ENCODE measurements at regions not wholly inside any gene's neighbourhood (a gene's known extent, or its start where the extent isn't known, plus 50 kb on each side); places are given as distances from the start of the nearest gene placed in this dataset.

- Histone ChIP-seq H3K9me3 (ENCODE audit: control insufficient read depth, low read length) (no peaks in the 10 kb centered on the region), H3K4me3 (ENCODE audit: insufficient read depth, low read depth, low read length, poor library complexity, severe bottlenecking) (no peak overlapping the region), H3K27ac (ENCODE audit: insufficient read depth, low read length, poor library complexity, severe bottlenecking) (no peak overlapping the region), H3K27me3 (replicated peaks; ENCODE audit: control insufficient read depth, insufficient read depth, low read length, poor library complexity, severe bottlenecking) (no peaks in the 10 kb centered on the region), H3K4me1 (ENCODE audit: control insufficient read depth, insufficient read depth, low read length, poor library complexity, severe bottlenecking) (no peaks in the 10 kb centered on the region), H3K36me3 (ENCODE audit: control insufficient read depth, insufficient read depth, low read length) (no peaks in the 10 kb centered on the region)
- no peak for DNase-seq
Observed at GRCh38 chr4:115780835-115781234, 667.4 kb upstream of the NDST4 start.

GRCh38 chr4:115780268-115780667 lies 666.8 kb upstream of the NDST4 start:
- Histone ChIP-seq H3K4me3 (ENCODE audit: insufficient read depth, low read depth, low read length, poor library complexity, severe bottlenecking) (no peak overlapping the region), H3K9me3 (ENCODE audit: control insufficient read depth, low read length) (no peaks in the 10 kb centered on the region), H3K36me3 (ENCODE audit: control insufficient read depth, insufficient read depth, low read length) (no peaks in the 10 kb centered on the region), H3K4me1 (ENCODE audit: control insufficient read depth, insufficient read depth, low read length, poor library complexity, severe bottlenecking) (no peaks in the 10 kb centered on the region), H3K27me3 (replicated peaks; ENCODE audit: control insufficient read depth, insufficient read depth, low read length, poor library complexity, severe bottlenecking) (no peaks in the 10 kb centered on the region), H3K27ac (ENCODE audit: insufficient read depth, low read length, poor library complexity, severe bottlenecking) (no peak overlapping the region)
- DNase-seq, result no peak

- H3K36me3 ChIP-seq (ENCODE audit: control insufficient read depth, insufficient read depth, low read length), result no peaks in the 10 kb centered on the region
- no peak overlapping the region for H3K27ac ChIP-seq (ENCODE audit: insufficient read depth, low read length, poor library complexity, severe bottlenecking)
- no peaks in the 10 kb centered on the region for H3K9me3 ChIP-seq (ENCODE audit: control insufficient read depth, low read length)
- no peak for DNase-seq
- no peaks in the 10 kb centered on the region for H3K27me3 ChIP-seq (replicated peaks; ENCODE audit: control insufficient read depth, insufficient read depth, low read length, poor library complexity, severe bottlenecking)
- H3K4me1 ChIP-seq (ENCODE audit: control insufficient read depth, insufficient read depth, low read length, poor library complexity, severe bottlenecking), result no peaks in the 10 kb centered on the region
- no peak overlapping the region for H3K4me3 ChIP-seq (ENCODE audit: insufficient read depth, low read depth, low read length, poor library complexity, severe bottlenecking)
Observed at GRCh38 chr4:115770046-115770543, 656.7 kb upstream of the NDST4 start.

- Histone ChIP-seq H3K4me1 (ENCODE audit: control insufficient read depth, insufficient read depth, low read length, poor library complexity, severe bottlenecking) (no peaks in the 10 kb centered on the region), H3K4me3 (ENCODE audit: insufficient read depth, low read depth, low read length, poor library complexity, severe bottlenecking) (no peak overlapping the region), H3K9me3 (ENCODE audit: control insufficient read depth, low read length) (no peaks in the 10 kb centered on the region), H3K27me3 (replicated peaks; ENCODE audit: control insufficient read depth, insufficient read depth, low read length, poor library complexity, severe bottlenecking) (no peaks in the 10 kb centered on the region), H3K36me3 (ENCODE audit: control insufficient read depth, insufficient read depth, low read length) (no peaks in the 10 kb centered on the region), H3K27ac (ENCODE audit: insufficient read depth, low read length, poor library complexity, severe bottlenecking) (no peak overlapping the region)
- no peak for DNase-seq
Observed at GRCh38 chr4:115769396-115769795, 656.0 kb upstream of the NDST4 start.

- Histone ChIP-seq H3K4me1 (ENCODE audit: control insufficient read depth, insufficient read depth, low read length, poor library complexity, severe bottlenecking) (no peaks in the 10 kb centered on the region), H3K27ac (ENCODE audit: insufficient read depth, low read length, poor library complexity, severe bottlenecking) (no peak overlapping the region), H3K36me3 (ENCODE audit: control insufficient read depth, insufficient read depth, low read length) (no peaks in the 10 kb centered on the region), H3K4me3 (ENCODE audit: insufficient read depth, low read depth, low read length, poor library complexity, severe bottlenecking) (no peak overlapping the region), H3K9me3 (ENCODE audit: control insufficient read depth, low read length) (no peaks in the 10 kb centered on the region), H3K27me3 (replicated peaks; ENCODE audit: control insufficient read depth, insufficient read depth, low read length, poor library complexity, severe bottlenecking) (no peaks in the 10 kb centered on the region)
- DNase-seq, result no peak
Observed at GRCh38 chr4:115763051-115763450, 649.6 kb upstream of the NDST4 start.

GRCh38 chr4:115759231-115759630 lies 645.8 kb upstream of the NDST4 start:
- H3K4me1 ChIP-seq (ENCODE audit: control insufficient read depth, insufficient read depth, low read length, poor library complexity, severe bottlenecking), result no peaks in the 10 kb centered on the region
- DNase-seq, result no peak
- no peak overlapping the region for H3K27ac ChIP-seq (ENCODE audit: insufficient read depth, low read length, poor library complexity, severe bottlenecking)
- H3K27me3 ChIP-seq (replicated peaks; ENCODE audit: control insufficient read depth, insufficient read depth, low read length, poor library complexity, severe bottlenecking), result no peaks in the 10 kb centered on the region
- no peaks in the 10 kb centered on the region for H3K36me3 ChIP-seq (ENCODE audit: control insufficient read depth, insufficient read depth, low read length)
- H3K4me3 ChIP-seq (ENCODE audit: insufficient read depth, low read depth, low read length, poor library complexity, severe bottlenecking), result no peak overlapping the region
- H3K9me3 ChIP-seq (ENCODE audit: control insufficient read depth, low read length), result no peaks in the 10 kb centered on the region

GRCh38 chr4:115749404-115749803 lies 636.0 kb upstream of the NDST4 start:
- Histone ChIP-seq H3K27ac (ENCODE audit: insufficient read depth, low read length, poor library complexity, severe bottlenecking) (no peak overlapping the region), H3K27me3 (replicated peaks; ENCODE audit: control insufficient read depth, insufficient read depth, low read length, poor library complexity, severe bottlenecking) (no peaks in the 10 kb centered on the region), H3K36me3 (ENCODE audit: control insufficient read depth, insufficient read depth, low read length) (no peaks in the 10 kb centered on the region), H3K9me3 (ENCODE audit: control insufficient read depth, low read length) (no peaks in the 10 kb centered on the region), H3K4me3 (ENCODE audit: insufficient read depth, low read depth, low read length, poor library complexity, severe bottlenecking) (no peak overlapping the region), H3K4me1 (ENCODE audit: control insufficient read depth, insufficient read depth, low read length, poor library complexity, severe bottlenecking) (no peaks in the 10 kb centered on the region)
- DNase-seq, result no peak

GRCh38 chr4:115740806-115741205 lies 627.4 kb upstream of the NDST4 start:
- DNase-seq, result no peak
- Histone ChIP-seq H3K9me3 (ENCODE audit: control insufficient read depth, low read length) (no peaks in the 10 kb centered on the region), H3K27me3 (replicated peaks; ENCODE audit: control insufficient read depth, insufficient read depth, low read length, poor library complexity, severe bottlenecking) (no peaks in the 10 kb centered on the region), H3K36me3 (ENCODE audit: control insufficient read depth, insufficient read depth, low read length) (no peaks in the 10 kb centered on the region), H3K4me1 (ENCODE audit: control insufficient read depth, insufficient read depth, low read length, poor library complexity, severe bottlenecking) (no peaks in the 10 kb centered on the region), H3K27ac (ENCODE audit: insufficient read depth, low read length, poor library complexity, severe bottlenecking) (no peak overlapping the region), H3K4me3 (ENCODE audit: insufficient read depth, low read depth, low read length, poor library complexity, severe bottlenecking) (no peak overlapping the region)

- H3K27me3 ChIP-seq (replicated peaks; ENCODE audit: control insufficient read depth, insufficient read depth, low read length, poor library complexity, severe bottlenecking), result no peaks in the 10 kb centered on the region
- H3K4me1 ChIP-seq (ENCODE audit: control insufficient read depth, insufficient read depth, low read length, poor library complexity, severe bottlenecking), result no peaks in the 10 kb centered on the region
- H3K9me3 ChIP-seq (ENCODE audit: control insufficient read depth, low read length), result no peaks in the 10 kb centered on the region
- H3K36me3 ChIP-seq (ENCODE audit: control insufficient read depth, insufficient read depth, low read length), result no peaks in the 10 kb centered on the region
- no peak overlapping the region for H3K27ac ChIP-seq (ENCODE audit: insufficient read depth, low read length, poor library complexity, severe bottlenecking)
- DNase-seq, result no peak
- no peak overlapping the region for H3K4me3 ChIP-seq (ENCODE audit: insufficient read depth, low read depth, low read length, poor library complexity, severe bottlenecking)
Observed at GRCh38 chr4:115729739-115730266, 616.4 kb upstream of the NDST4 start.

GRCh38 chr4:115723621-115724020 lies 610.2 kb upstream of the NDST4 start:
- DNase-seq, result no peak
- Histone ChIP-seq H3K4me1 (ENCODE audit: control insufficient read depth, insufficient read depth, low read length, poor library complexity, severe bottlenecking) (no peaks in the 10 kb centered on the region), H3K36me3 (ENCODE audit: control insufficient read depth, insufficient read depth, low read length) (no peaks in the 10 kb centered on the region), H3K4me3 (ENCODE audit: insufficient read depth, low read depth, low read length, poor library complexity, severe bottlenecking) (no peak overlapping the region), H3K9me3 (ENCODE audit: control insufficient read depth, low read length) (no peaks in the 10 kb centered on the region), H3K27me3 (replicated peaks; ENCODE audit: control insufficient read depth, insufficient read depth, low read length, poor library complexity, severe bottlenecking) (no peaks in the 10 kb centered on the region), H3K27ac (ENCODE audit: insufficient read depth, low read length, poor library complexity, severe bottlenecking) (no peak overlapping the region)
